MM.1S (cell line): ENCODE measurements at regions not wholly inside any gene's neighbourhood (a gene's known extent, or its start where the extent isn't known, plus 50 kb on each side); places are given as distances from the start of the nearest gene placed in this dataset.

Experiments used
- DNase-seq: peaks from one replicate; pipeline ENCODE4 v3.0.0-alpha.2; 2015
- H2AFZ ChIP-seq: fragments of 300-600 bp; sonication (generic); 2 replicates; pipeline ENCODE4 v1.6.0; 2016; ENCODE audit warnings: antibody characterized with exemption, low read length
- H3F3A ChIP-seq: fragments of 300-600 bp; sonication (generic); 2 replicates; pipeline ENCODE4 v1.6.1; 2016; ENCODE audit warnings: mild to moderate bottlenecking, antibody characterized with exemption, low read length, moderate library complexity, mixed read lengths; ENCODE audit not compliant: insufficient read depth
- H3K27ac ChIP-seq: fragments of 300-600 bp; sonication (generic); 2 replicates; pipeline ENCODE4 v1.5.1; 2016; ENCODE audit warnings: mild to moderate bottlenecking, low read length
- H3K27me3 ChIP-seq: fragments of 300-600 bp; sonication (generic); replicated peaks from 2 replicates; pipeline ENCODE4 v1.6.0; 2016; ENCODE audit warnings: low read length; ENCODE audit not compliant: insufficient read depth
- H3K36me3 ChIP-seq: fragments of 300-600 bp; sonication (generic); replicated peaks from 2 replicates; pipeline ENCODE4 v1.6.1; 2016; ENCODE audit warnings: mild to moderate bottlenecking, low read length, mixed read lengths; ENCODE audit not compliant: insufficient read depth
- H3K4me1 ChIP-seq: fragments of 300-600 bp; sonication (generic); 2 replicates; pipeline ENCODE4 v1.6.1; 2016; ENCODE audit warnings: low read length, mixed read lengths
- H3K4me2 ChIP-seq: fragments of 300-600 bp; sonication (generic); 2 replicates; pipeline ENCODE4 v1.6.0; 2016; ENCODE audit warnings: low read depth, low read length
- H3K4me3 ChIP-seq: fragments of 300-600 bp; sonication (generic); 2 replicates; pipeline ENCODE4 v1.5.1; 2016; ENCODE audit warnings: low read length, mixed read lengths
- H3K79me2 ChIP-seq: fragments of 300-600 bp; sonication (generic); 2 replicates; pipeline ENCODE4 v1.6.1; 2016; ENCODE audit warnings: mixed run types, low read length, mixed read lengths
- H3K9ac ChIP-seq: fragments of 300-600 bp; sonication (generic); 2 replicates; pipeline ENCODE4 v1.6.1; 2016; ENCODE audit warnings: low read length, mixed read lengths
- H3K9me2 ChIP-seq: fragments of 300-600 bp; sonication (generic); replicated peaks from 2 replicates; pipeline ENCODE4 v1.6.1; 2016; ENCODE audit warnings: mild to moderate bottlenecking, low read length, mixed read lengths; ENCODE audit not compliant: insufficient read depth
- H3K9me3 ChIP-seq: fragments of 300-600 bp; sonication (generic); replicated peaks from 2 replicates; pipeline ENCODE4 v1.6.1; 2016; ENCODE audit warnings: mild to moderate bottlenecking, low read length, mixed read lengths; ENCODE audit not compliant: insufficient read depth
- H4K20me1 ChIP-seq: fragments of 300-600 bp; sonication (generic); 2 replicates; pipeline ENCODE4 v1.6.1; 2016; ENCODE audit warnings: mild to moderate bottlenecking, low read length, moderate library complexity, mixed read lengths; ENCODE audit not compliant: insufficient read depth
- CTCF ChIP-seq: fragments of 300-600 bp; sonication (generic); IDR thresholded peaks from 2 replicates; pipeline ENCODE4 v1.5.1; 2016; ENCODE audit warnings: antibody characterized with exemption, low read length, mixed read lengths
- EZH2 ChIP-seq: fragments of 300-600 bp; sonication (generic); optimal IDR thresholded peaks from 2 replicates; pipeline ENCODE3; 2017; ENCODE audit warnings: low read depth, mild to moderate bottlenecking, antibody characterized with exemption, low read length, mixed read lengths
- EZH2phosphoT487 ChIP-seq: fragments of 300-600 bp; sonication (generic); IDR thresholded peaks from 2 replicates; pipeline ENCODE4 v1.6.1; 2018; ENCODE audit warnings: antibody characterized with exemption, low read length

DNA sequence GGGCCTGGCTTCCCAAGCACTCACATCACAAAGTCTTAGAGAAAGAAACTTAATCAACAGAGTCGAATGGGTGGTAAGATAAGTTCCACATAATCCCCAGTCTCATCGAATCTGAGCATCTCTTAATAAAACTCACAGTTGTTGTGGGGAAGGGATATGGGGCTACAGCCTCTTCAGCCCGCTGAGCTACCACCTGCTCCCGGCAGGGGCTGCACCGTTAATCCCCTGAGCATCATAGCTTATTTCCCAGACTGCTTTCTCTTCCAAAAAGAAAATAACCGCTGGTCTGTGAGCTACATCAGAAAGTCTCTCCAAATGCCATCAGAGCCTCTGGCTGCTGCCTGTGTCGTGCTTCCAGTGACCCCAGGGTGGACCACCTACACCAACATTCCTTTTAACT is 139.4 kb upstream of the CELF4 start:
- Histone ChIP-seq H3K9ac (no peak overlapping the region), H4K20me1 (no peaks in the 10 kb centered on the region), H3F3A (no peaks in the 10 kb centered on the region)

DNA sequence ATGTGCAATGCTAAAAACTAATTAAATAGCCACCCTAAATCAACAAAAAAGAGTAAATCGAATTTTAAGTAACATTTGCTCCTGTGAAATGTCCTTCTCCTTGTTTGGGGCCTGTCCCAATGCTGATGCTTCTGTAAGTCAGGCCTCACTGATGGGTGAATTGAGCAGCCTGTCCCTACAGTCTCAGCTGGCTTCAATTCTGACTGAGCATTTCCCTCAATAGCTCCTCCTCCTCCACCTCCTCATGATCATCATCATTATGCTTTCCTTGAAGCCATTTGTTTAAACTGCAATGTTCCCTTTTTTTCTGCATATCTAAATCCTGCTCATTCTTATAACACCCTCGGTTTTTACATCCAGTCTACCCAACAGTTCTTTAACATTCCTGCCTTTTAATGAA is 137.2 kb upstream of the CELF4 start:
- H3K27me3 ChIP-seq, result no peaks in the 10 kb centered on the region
- H2AFZ ChIP-seq, result no peak overlapping the region
- no peaks in the 10 kb centered on the region for H4K20me1 ChIP-seq
- H3K9me3 ChIP-seq, result no peaks in the 10 kb centered on the region
- no peak overlapping the region for H3K4me3 ChIP-seq
- H3K36me3 ChIP-seq, result no peaks in the 10 kb centered on the region
- H3K9me2 ChIP-seq, result no peaks in the 10 kb centered on the region
- no peak overlapping the region for H3K4me2 ChIP-seq
- TF ChIP-seq EZH2phosphoT487 (no peak), EZH2 (no peak), CTCF (no peak)
- H3K9ac ChIP-seq, result no peak overlapping the region
- no peaks in the 10 kb centered on the region for H3K79me2 ChIP-seq
- no peaks in the 10 kb centered on the region for H3K4me1 ChIP-seq
- H3F3A ChIP-seq, result no peaks in the 10 kb centered on the region
- H3K27ac ChIP-seq, result no peak overlapping the region
- DNase-seq, result no peak

More for the DNA sequence above, 139.4 kb upstream of the CELF4 start:
- no peak for DNase-seq
- H3K36me3 ChIP-seq, result no peaks in the 10 kb centered on the region
- H3K27me3 ChIP-seq, result no peaks in the 10 kb centered on the region
- H3K79me2 ChIP-seq, result no peaks in the 10 kb centered on the region
- H3K27ac ChIP-seq, result no peak overlapping the region
- no peak for TF ChIP-seq CTCF
- TF ChIP-seq EZH2, result no peak
- TF ChIP-seq EZH2phosphoT487, result no peak
- H3K4me2 ChIP-seq, result no peak overlapping the region
- no peaks in the 10 kb centered on the region for H3K9me3 ChIP-seq
- H3K9me2 ChIP-seq, result no peaks in the 10 kb centered on the region
- H3K4me1 ChIP-seq, result no peaks in the 10 kb centered on the region
- no peak overlapping the region for H3K4me3 ChIP-seq
- no peak overlapping the region for H2AFZ ChIP-seq

- H3K9me3 ChIP-seq, result no peaks in the 10 kb centered on the region
- H3K4me3 ChIP-seq, result no peak overlapping the region
- H2AFZ ChIP-seq, result no peak overlapping the region
- no peak overlapping the region for H3K4me2 ChIP-seq
- H4K20me1 ChIP-seq, result no peaks in the 10 kb centered on the region
- no peak for DNase-seq
- no peaks in the 10 kb centered on the region for H3K9me2 ChIP-seq
- no peak for TF ChIP-seq EZH2phosphoT487
- TF ChIP-seq CTCF, result no peak
- TF ChIP-seq EZH2, result no peak
- H3K4me1 ChIP-seq, result no peaks in the 10 kb centered on the region
- no peaks in the 10 kb centered on the region for H3K79me2 ChIP-seq
- no peak overlapping the region for H3K27ac ChIP-seq
- H3K27me3 ChIP-seq, result no peaks in the 10 kb centered on the region
- no peak overlapping the region for H3K9ac ChIP-seq
- no peaks in the 10 kb centered on the region for H3F3A ChIP-seq
- no peaks in the 10 kb centered on the region for H3K36me3 ChIP-seq
Measured at GRCh38 chr18:37701967-37702366, 136.4 kb upstream of the CELF4 start.
